PFSK-1 (cell line): ENCODE measurements at regions not wholly inside any gene's neighbourhood (a gene's known extent, or its start where the extent isn't known, plus 50 kb on each side); places are given as distances from the start of the nearest gene placed in this dataset.

Experiments used
- POLR2AphosphoS5 ChIP-seq: IDR thresholded peaks from 2 replicates; pipeline ENCODE4 v1.6.1; 2012; ENCODE audit warnings: low read depth, mild to moderate bottlenecking, control low read depth, low read length, moderate library complexity
- REST ChIP-seq, 2 experiments: IDR thresholded peaks; 2 replicates each; pipeline versions ENCODE4 v1.6.1 to v1.8.0; 2011 to 2012; ENCODE audit warnings: low read depth in 2 of 2, low read length in 2 of 2, control low read depth in 1 of 2, inconsistent platforms in 1 of 2, mild to moderate bottlenecking in 1 of 2, moderate library complexity in 1 of 2; ENCODE audit not compliant: insufficient read depth in 1 of 2
- SIN3A ChIP-seq: IDR thresholded peaks from 2 replicates; pipeline ENCODE4 v1.6.1; 2012; ENCODE audit warnings: mild to moderate bottlenecking, low read length, moderate library complexity, borderline replicate concordance; ENCODE audit not compliant: insufficient read depth
- TAF1 ChIP-seq: IDR thresholded peaks from 2 replicates; pipeline ENCODE4 v1.6.1; 2012; ENCODE audit warnings: low read length, control low read depth, borderline replicate concordance; ENCODE audit not compliant: insufficient read depth

DNA sequence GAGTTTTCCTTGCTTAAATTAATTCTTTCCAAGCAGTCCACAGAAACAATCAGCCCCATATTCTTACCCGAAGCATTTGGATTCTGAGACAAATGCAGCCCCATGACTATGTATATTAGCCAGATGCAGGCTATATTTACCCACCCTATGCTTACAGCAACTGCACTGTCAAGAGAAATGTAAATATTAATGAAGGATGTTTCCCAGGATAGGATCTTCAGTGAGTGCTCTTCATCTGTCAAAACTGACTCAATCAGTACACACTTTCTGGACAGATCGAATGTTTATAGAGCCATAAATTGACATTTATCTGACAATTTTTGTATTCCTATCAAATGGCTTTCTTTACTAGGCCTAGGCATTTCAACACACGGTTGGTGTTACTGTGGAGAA, 725.3 kb upstream of the SEMA6A start:
- TF ChIP-seq POLR2AphosphoS5 (no peak), TAF1 (no peak), SIN3A (no peak), REST (IDR thresholded peaks at IDR 0.05; ENCODE audit: insufficient read depth in 1 of 2, low read depth in 2 of 2, low read length in 2 of 2) (no peak)
